Heart left ventricle (tissue), 13 donors: ENCODE measurements at regions not wholly inside any gene's neighbourhood (a gene's known extent, or its start where the extent isn't known, plus 50 kb on each side); places are given as distances from the start of the nearest gene placed in this dataset.

Experiments used
- POLR2A ChIP-seq, 2 donors: fragments of 450-650 bp; IDR thresholded peaks; one replicate each; pipeline ENCODE4 v1.6.1; 2017; ENCODE audit warnings: antibody characterized with exemption in 2 of 2, mild to moderate bottlenecking in 2 of 2, moderate library complexity in 2 of 2
- TF ChIP-seq, protein P1 (sequence below), 12 donors: fragments of 200-600 bp; sonication (generic) in 4 of 12; IDR thresholded peaks; one replicate each; pipeline versions ENCODE4 v1.5.0 to v1.8.0; 2018 to 2022; ENCODE audit warnings: antibody characterized with exemption in 12 of 12, mild to moderate bottlenecking in 5 of 12
- donor health status: ischemic (EF 13 %, LVEDD 7.1; RV severe dilation, severe dysfunction).
- donor health status: DM: no; HTN: yes; CAD: no.
- donor health status: DM: no; HTN: no; CAD: no.
- donor health status: ischemic (EF 25% LVEDD 6.9; RV normal size, moderate dysfunction).
- donor health status: ischemic (EF 25% LVEDD 5.7; RV mildly dilated, moderate dysfunction).
- donor health status: ischemic (EF 35%, LVEDD 5.7; RV mildly dilated, moderate dysfunction).
- donor health status: nonischemic (EF 11% LVEDD 7.7; RV severe dilation, severe dysfunction).
- donor health status: DM: yes; HTN: yes; CAD: no.
- donor health status: PGD.
- donor health status: ischemic (EF 29% LVEDD 5.4; RV normal size, mild dysfunction).
- donor health status: nonischemic (EF 23%, LVEDD 6.1; RV moderate dilation, normal function).

- no peak for TF ChIP-seq POLR2A (IDR thresholded peaks at IDR 0.05)
- TF ChIP-seq, protein P1, sequence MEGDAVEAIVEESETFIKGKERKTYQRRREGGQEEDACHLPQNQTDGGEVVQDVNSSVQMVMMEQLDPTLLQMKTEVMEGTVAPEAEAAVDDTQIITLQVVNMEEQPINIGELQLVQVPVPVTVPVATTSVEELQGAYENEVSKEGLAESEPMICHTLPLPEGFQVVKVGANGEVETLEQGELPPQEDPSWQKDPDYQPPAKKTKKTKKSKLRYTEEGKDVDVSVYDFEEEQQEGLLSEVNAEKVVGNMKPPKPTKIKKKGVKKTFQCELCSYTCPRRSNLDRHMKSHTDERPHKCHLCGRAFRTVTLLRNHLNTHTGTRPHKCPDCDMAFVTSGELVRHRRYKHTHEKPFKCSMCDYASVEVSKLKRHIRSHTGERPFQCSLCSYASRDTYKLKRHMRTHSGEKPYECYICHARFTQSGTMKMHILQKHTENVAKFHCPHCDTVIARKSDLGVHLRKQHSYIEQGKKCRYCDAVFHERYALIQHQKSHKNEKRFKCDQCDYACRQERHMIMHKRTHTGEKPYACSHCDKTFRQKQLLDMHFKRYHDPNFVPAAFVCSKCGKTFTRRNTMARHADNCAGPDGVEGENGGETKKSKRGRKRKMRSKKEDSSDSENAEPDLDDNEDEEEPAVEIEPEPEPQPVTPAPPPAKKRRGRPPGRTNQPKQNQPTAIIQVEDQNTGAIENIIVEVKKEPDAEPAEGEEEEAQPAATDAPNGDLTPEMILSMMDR (IDR thresholded peaks at IDR 0.05): no peak
These were observed 61.7 kb upstream of the MAP4K3 start for GRCh38 chr2:39498786-39499185.
